HG03378 (cell line): ENCODE measurements at regions not wholly inside any gene's neighbourhood (a gene's known extent, or its start where the extent isn't known, plus 50 kb on each side); places are given as distances from the start of the nearest gene placed in this dataset.

Source experiments
- ATAC-seq: cut with Tn5 transposase; IDR thresholded peaks from one replicate; pipeline ENCODE4 v1.9.1; 2021; ENCODE audit warnings: mild to moderate bottlenecking, moderate library complexity; ENCODE audit not compliant: unreplicated experiment

GRCh38 chr13:80400865-80401426, 60.0 kb upstream of the SPRY2 start:
- ATAC-seq = peak; percentile 54

DNA sequence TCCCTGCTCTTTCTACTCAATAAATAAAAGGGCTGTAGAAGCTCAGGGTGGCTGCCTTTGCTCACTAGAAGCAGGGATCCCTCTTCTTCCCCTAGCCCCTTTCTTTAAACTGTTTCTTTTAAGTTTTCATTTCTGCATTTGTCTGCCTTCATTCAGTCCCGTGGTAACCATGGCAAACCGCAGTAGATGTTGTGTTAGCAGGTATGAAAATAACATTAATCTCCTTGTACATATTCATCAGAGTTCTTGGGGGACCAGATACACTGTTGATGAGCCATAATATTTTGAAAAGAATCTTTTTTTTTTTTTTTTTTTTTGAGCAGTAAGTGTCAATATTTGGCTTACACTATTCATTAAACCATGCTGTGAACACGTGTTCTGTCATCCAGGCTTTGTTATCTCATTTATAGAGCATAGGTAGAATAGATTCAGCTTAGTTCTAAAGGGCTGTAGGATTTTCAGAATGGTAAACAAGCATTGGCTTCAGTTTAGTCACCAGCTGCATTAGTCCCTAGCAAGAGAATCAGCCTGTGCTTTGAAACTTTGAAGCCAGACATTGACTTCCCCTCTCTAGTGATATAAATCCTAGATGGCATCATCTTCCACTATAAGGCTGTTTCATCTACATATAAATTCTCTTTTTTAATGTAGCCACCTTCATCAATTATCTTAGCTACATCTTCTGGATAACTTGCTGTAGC, 59.4 kb upstream of the SPRY2 start:
- peak; percentile 32 for ATAC-seq

DNA sequence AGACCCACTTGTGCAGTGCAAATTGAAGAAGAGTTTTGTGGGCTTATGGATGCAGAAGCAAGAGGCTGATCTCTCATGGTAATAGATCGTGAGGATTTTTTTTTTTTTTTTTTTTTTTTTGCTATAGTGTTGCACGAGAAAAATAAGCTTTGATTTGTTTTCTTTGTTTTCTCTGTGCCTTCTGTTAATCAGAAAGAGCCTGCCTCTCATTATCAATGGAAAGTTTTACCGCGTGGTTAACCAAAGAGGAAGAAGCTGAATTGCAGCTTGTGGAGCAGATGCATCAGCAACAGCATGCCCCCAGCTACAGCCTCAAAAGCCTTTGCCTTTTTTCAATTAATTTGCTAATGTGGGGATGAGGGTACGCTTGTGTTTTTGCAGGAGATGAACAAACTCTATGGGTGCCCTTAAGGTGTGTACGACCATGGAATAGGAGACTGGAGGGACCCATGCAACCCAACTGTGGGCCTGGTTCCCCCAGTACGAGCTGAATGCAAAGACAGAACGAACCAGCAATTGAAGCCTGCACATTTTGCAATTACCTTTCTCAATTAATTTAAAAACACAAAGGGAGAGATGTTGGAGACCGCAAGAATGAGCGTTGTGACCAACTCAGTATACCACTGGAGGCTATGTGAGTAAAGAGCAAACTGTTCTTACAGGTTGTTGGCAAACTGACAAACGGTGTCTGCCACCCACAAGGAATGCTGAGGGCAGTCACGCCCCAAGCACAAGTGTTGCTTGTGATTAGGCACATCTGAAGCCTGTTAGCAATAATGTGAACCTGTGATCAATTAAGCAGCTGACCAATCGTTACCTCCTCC, 58.6 kb upstream of the SPRY2 start:
- peak; percentile 58 for ATAC-seq
